ENCODE measurements at regions not wholly inside any gene's neighbourhood (a gene's known extent, or its start where the extent isn't known, plus 50 kb on each side); places are given as distances from the start of the nearest gene placed in this dataset.

DNA sequence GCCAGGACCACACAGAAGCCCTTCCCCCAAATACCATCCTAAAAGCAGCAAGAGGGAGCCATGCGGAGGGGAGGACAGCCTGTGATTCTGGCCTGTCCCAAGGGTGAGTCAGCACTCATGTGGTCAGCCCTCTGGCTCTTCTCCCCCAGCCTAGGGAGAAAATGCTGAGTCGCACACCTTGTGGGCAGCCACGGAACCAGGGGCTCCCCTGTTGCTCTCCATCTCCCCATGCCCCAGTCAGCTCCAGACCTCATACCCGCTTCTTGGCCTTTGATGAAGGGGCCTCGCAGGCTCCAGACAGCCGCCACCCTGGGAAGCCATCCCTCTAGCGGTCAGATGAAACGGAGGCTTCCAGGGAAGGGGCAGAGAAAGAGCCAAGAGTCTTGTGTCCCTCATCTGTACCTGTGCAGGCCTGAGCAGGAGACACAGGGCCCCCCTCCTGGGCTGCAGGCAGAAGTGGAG, 181.3 kb upstream of the SIX2 start:
- TF ChIP-seq, protein P1, sequence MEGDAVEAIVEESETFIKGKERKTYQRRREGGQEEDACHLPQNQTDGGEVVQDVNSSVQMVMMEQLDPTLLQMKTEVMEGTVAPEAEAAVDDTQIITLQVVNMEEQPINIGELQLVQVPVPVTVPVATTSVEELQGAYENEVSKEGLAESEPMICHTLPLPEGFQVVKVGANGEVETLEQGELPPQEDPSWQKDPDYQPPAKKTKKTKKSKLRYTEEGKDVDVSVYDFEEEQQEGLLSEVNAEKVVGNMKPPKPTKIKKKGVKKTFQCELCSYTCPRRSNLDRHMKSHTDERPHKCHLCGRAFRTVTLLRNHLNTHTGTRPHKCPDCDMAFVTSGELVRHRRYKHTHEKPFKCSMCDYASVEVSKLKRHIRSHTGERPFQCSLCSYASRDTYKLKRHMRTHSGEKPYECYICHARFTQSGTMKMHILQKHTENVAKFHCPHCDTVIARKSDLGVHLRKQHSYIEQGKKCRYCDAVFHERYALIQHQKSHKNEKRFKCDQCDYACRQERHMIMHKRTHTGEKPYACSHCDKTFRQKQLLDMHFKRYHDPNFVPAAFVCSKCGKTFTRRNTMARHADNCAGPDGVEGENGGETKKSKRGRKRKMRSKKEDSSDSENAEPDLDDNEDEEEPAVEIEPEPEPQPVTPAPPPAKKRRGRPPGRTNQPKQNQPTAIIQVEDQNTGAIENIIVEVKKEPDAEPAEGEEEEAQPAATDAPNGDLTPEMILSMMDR (IDR thresholded peaks at IDR 0.05; ENCODE audit: low read length), result no peak
- TF ChIP-seq EZH2 (IDR thresholded peaks at IDR 0.05; ENCODE audit: borderline replicate concordance, low read length), result no peak

Data from OCI-LY1 (cell line).